ENCODE measurements at regions not wholly inside any gene's neighbourhood (a gene's known extent, or its start where the extent isn't known, plus 50 kb on each side); places are given as distances from the start of the nearest gene placed in this dataset.

GRCh38 chr3:23663246-23663645 lies 142.5 kb upstream of the UBE2E1 start:
- no CpG with 5 or more reads among the region's 3 CpGs for WGBS (ENCODE audit: insufficient coverage)
- H3K27ac ChIP-seq (ENCODE audit: low read length), result no peak overlapping the region
- CTCF ChIA-PET, result no interaction called here
- no peak overlapping the region for H3K4me3 Mint-ChIP-seq
- no peak for ATAC-seq (replicated peaks in 1 of 4)
- no peak overlapping the region for H3K4me3 ChIP-seq (ENCODE audit: control insufficient read depth in 1 of 2, extremely low read depth in 1 of 2, low read length in 1 of 2)
- H3K36me3 Mint-ChIP-seq, result no peaks in the 10 kb centered on the region
- H3K27ac Mint-ChIP-seq, result no peak overlapping the region
- POLR2A ChIA-PET, result no interaction called here
- no peaks in the 10 kb centered on the region for H3K9me3 Mint-ChIP-seq
- H3K27me3 Mint-ChIP-seq, result peaks cover under 1 to 4% of the 10 kb centered on the region in 2 donors
- no peak for DNase-seq
- H3K4me1 Mint-ChIP-seq, result peaks cover 0 to 16% (median 2%) of the 10 kb centered on the region in 3 donors
- no peaks in the 10 kb centered on the region for H3K9me3 ChIP-seq
- peaks cover 0 to 2% of the 10 kb centered on the region in 2 experiments for H3K27me3 ChIP-seq (replicated peaks in 1 of 2; ENCODE audit: control insufficient read depth in 2 of 2, extremely low read depth in 1 of 2, insufficient read depth in 2 of 2, low read length in 1 of 2)
- no peaks in the 10 kb centered on the region for H3K4me1 ChIP-seq (ENCODE audit: control insufficient read depth in 1 of 2, extremely low read depth in 1 of 2, insufficient read depth in 2 of 2, low read length in 2 of 2)
- H3K36me3 ChIP-seq (ENCODE audit: control insufficient read depth in 2 of 2, extremely low read depth in 1 of 2, insufficient read depth in 1 of 2, low read length in 1 of 2), result no peaks in the 10 kb centered on the region

GRCh38 chr3:23663661-23664186 lies 142.0 kb upstream of the UBE2E1 start:
- H3K36me3 ChIP-seq (ENCODE audit: control insufficient read depth in 2 of 2, extremely low read depth in 1 of 2, insufficient read depth in 1 of 2, low read length in 1 of 2), result no peaks in the 10 kb centered on the region
- DNase-seq (no peak), ATAC-seq (replicated peaks in 1 of 4) (no peak)
- H3K27ac ChIP-seq (ENCODE audit: low read length), result no peak overlapping the region
- no peak overlapping the region for H3K4me3 Mint-ChIP-seq
- H3K36me3 Mint-ChIP-seq, result no peaks in the 10 kb centered on the region
- ChIA-PET POLR2A (no interaction called here), CTCF (no interaction called here)
- H3K4me3 ChIP-seq (ENCODE audit: control insufficient read depth in 1 of 2, extremely low read depth in 1 of 2, low read length in 1 of 2), result no peak overlapping the region
- peaks cover 0 to 2% of the 10 kb centered on the region in 2 experiments for H3K27me3 ChIP-seq (replicated peaks in 1 of 2; ENCODE audit: control insufficient read depth in 2 of 2, extremely low read depth in 1 of 2, insufficient read depth in 2 of 2, low read length in 1 of 2)
- no peaks in the 10 kb centered on the region for H3K4me1 ChIP-seq (ENCODE audit: control insufficient read depth in 1 of 2, extremely low read depth in 1 of 2, insufficient read depth in 2 of 2, low read length in 2 of 2)
- H3K9me3 Mint-ChIP-seq, result no peaks in the 10 kb centered on the region
- no peak overlapping the region for H3K27ac Mint-ChIP-seq
- peaks cover 0 to 15% (median 2%) of the 10 kb centered on the region in 3 donors for H3K4me1 Mint-ChIP-seq
- H3K27me3 Mint-ChIP-seq, result peaks cover 2 to 4% of the 10 kb centered on the region in 2 donors
- 95% methylated on average over 2 of the region's 5 CpGs for WGBS (ENCODE audit: insufficient coverage)
- H3K9me3 ChIP-seq, result no peaks in the 10 kb centered on the region

GRCh38 chr3:23664459-23664858 lies 141.3 kb upstream of the UBE2E1 start:
- H3K27ac ChIP-seq (ENCODE audit: low read length), result no peak overlapping the region
- H3K27me3 ChIP-seq (replicated peaks in 1 of 2; ENCODE audit: control insufficient read depth in 2 of 2, extremely low read depth in 1 of 2, insufficient read depth in 2 of 2, low read length in 1 of 2), result no peaks in the 10 kb centered on the region
- no CpG with 5 or more reads among the region's 1 CpG for WGBS (ENCODE audit: insufficient coverage)
- H3K36me3 Mint-ChIP-seq, result no peaks in the 10 kb centered on the region
- H3K27ac Mint-ChIP-seq, result no peak overlapping the region
- ChIA-PET POLR2A (no interaction called here), CTCF (no interaction called here)
- H3K36me3 ChIP-seq (ENCODE audit: control insufficient read depth in 2 of 2, extremely low read depth in 1 of 2, insufficient read depth in 1 of 2, low read length in 1 of 2), result no peaks in the 10 kb centered on the region
- H3K4me1 Mint-ChIP-seq, result peaks cover 0 to 10% (median 2%) of the 10 kb centered on the region in 3 donors
- H3K9me3 ChIP-seq, result no peaks in the 10 kb centered on the region
- no peaks in the 10 kb centered on the region for H3K9me3 Mint-ChIP-seq
- H3K27me3 Mint-ChIP-seq, result peaks cover 5 to 7% of the 10 kb centered on the region in 2 donors
- H3K4me3 ChIP-seq (ENCODE audit: control insufficient read depth in 1 of 2, extremely low read depth in 1 of 2, low read length in 1 of 2), result no peak overlapping the region
- no peak overlapping the region for H3K4me3 Mint-ChIP-seq
- ATAC-seq (replicated peaks in 1 of 4) (no peak), DNase-seq (no peak)
- no peaks in the 10 kb centered on the region for H3K4me1 ChIP-seq (ENCODE audit: control insufficient read depth in 1 of 2, extremely low read depth in 1 of 2, insufficient read depth in 2 of 2, low read length in 2 of 2)

GRCh38 chr3:23665741-23666140 lies 140.0 kb upstream of the UBE2E1 start:
- H3K27me3 Mint-ChIP-seq, result peaks cover 10 to 11% of the 10 kb centered on the region in 2 donors
- ATAC-seq (replicated peaks in 1 of 4), result no peak
- no CpG with 5 or more reads among the region's 1 CpG for WGBS (ENCODE audit: insufficient coverage)
- H3K27ac Mint-ChIP-seq, result no peak overlapping the region
- Histone ChIP-seq H3K27me3 (replicated peaks in 1 of 2; ENCODE audit: control insufficient read depth in 2 of 2, extremely low read depth in 1 of 2, insufficient read depth in 2 of 2, low read length in 1 of 2) (no peaks in the 10 kb centered on the region), H3K4me3 (ENCODE audit: control insufficient read depth in 1 of 2, extremely low read depth in 1 of 2, low read length in 1 of 2) (no peak overlapping the region), H3K27ac (ENCODE audit: low read length) (no peak overlapping the region), H3K4me1 (ENCODE audit: control insufficient read depth in 1 of 2, extremely low read depth in 1 of 2, insufficient read depth in 2 of 2, low read length in 2 of 2) (no peaks in the 10 kb centered on the region), H3K9me3 (no peaks in the 10 kb centered on the region), H3K36me3 (ENCODE audit: control insufficient read depth in 2 of 2, extremely low read depth in 1 of 2, insufficient read depth in 1 of 2, low read length in 1 of 2) (no peaks in the 10 kb centered on the region)
- CTCF ChIA-PET, result no interaction called here
- peaks cover 0 to 10% (median 2%) of the 10 kb centered on the region in 3 donors for H3K4me1 Mint-ChIP-seq
- no peak overlapping the region for H3K4me3 Mint-ChIP-seq
- no peak for DNase-seq
- no peaks in the 10 kb centered on the region for H3K9me3 Mint-ChIP-seq
- no peaks in the 10 kb centered on the region for H3K36me3 Mint-ChIP-seq
- POLR2A ChIA-PET, result no interaction called here

- Mint-ChIP-seq H3K4me1 (peaks cover 0 to 8% (median under 1%) of the 10 kb centered on the region in 3 donors), H3K36me3 (no peaks in the 10 kb centered on the region), H3K27me3 (peaks cover 7 to 14% of the 10 kb centered on the region in 2 donors), H3K9me3 (no peaks in the 10 kb centered on the region), H3K27ac (no peak overlapping the region), H3K4me3 (no peak overlapping the region)
- H3K4me1 ChIP-seq (ENCODE audit: control insufficient read depth in 1 of 2, extremely low read depth in 1 of 2, insufficient read depth in 2 of 2, low read length in 2 of 2), result peaks cover 0 to under 1% of the 10 kb centered on the region in 2 experiments
- CTCF ChIA-PET, result no interaction called here
- H3K27me3 ChIP-seq (replicated peaks in 1 of 2; ENCODE audit: control insufficient read depth in 2 of 2, extremely low read depth in 1 of 2, insufficient read depth in 2 of 2, low read length in 1 of 2), result peaks cover 0 to 9% of the 10 kb centered on the region in 2 experiments
- DNase-seq, result no peak
- no CpG with 5 or more reads among the region's 4 CpGs for WGBS (ENCODE audit: insufficient coverage)
- no peak for ATAC-seq (replicated peaks in 1 of 4)
- no peaks in the 10 kb centered on the region for H3K9me3 ChIP-seq
- POLR2A ChIA-PET, result interaction anchor here in 1 of 2 donors (0.6 kb wide), 1 partner anchor 607 kb away, joined by 3 read pairs; no protein-coding TSS in a partner anchor
- no peak overlapping the region for H3K27ac ChIP-seq (ENCODE audit: low read length)
- no peaks in the 10 kb centered on the region for H3K36me3 ChIP-seq (ENCODE audit: control insufficient read depth in 2 of 2, extremely low read depth in 1 of 2, insufficient read depth in 1 of 2, low read length in 1 of 2)
- no peak overlapping the region for H3K4me3 ChIP-seq (ENCODE audit: control insufficient read depth in 1 of 2, extremely low read depth in 1 of 2, low read length in 1 of 2)
Observed at GRCh38 chr3:23666818-23667217, 138.9 kb upstream of the UBE2E1 start.

GRCh38 chr3:23667536-23668429 lies 138.0 kb upstream of the UBE2E1 start:
- no peak for ATAC-seq (replicated peaks in 1 of 4)
- Mint-ChIP-seq H3K36me3 (no peaks in the 10 kb centered on the region), H3K27ac (no peak overlapping the region), H3K4me3 (no peak overlapping the region), H3K4me1 (peaks cover 0 to 2% (median 0%) of the 10 kb centered on the region in 3 donors), H3K9me3 (no peaks in the 10 kb centered on the region), H3K27me3 (peaks cover 7 to 20% of the 10 kb centered on the region in 2 donors)
- Histone ChIP-seq H3K9me3 (no peaks in the 10 kb centered on the region), H3K27me3 (replicated peaks in 1 of 2; ENCODE audit: control insufficient read depth in 2 of 2, extremely low read depth in 1 of 2, insufficient read depth in 2 of 2, low read length in 1 of 2) (peaks cover 0 to 12% of the 10 kb centered on the region in 2 experiments), H3K36me3 (ENCODE audit: control insufficient read depth in 2 of 2, extremely low read depth in 1 of 2, insufficient read depth in 1 of 2, low read length in 1 of 2) (no peaks in the 10 kb centered on the region), H3K4me1 (ENCODE audit: control insufficient read depth in 1 of 2, extremely low read depth in 1 of 2, insufficient read depth in 2 of 2, low read length in 2 of 2) (peaks cover 0 to 2% of the 10 kb centered on the region in 2 experiments), H3K4me3 (ENCODE audit: control insufficient read depth in 1 of 2, extremely low read depth in 1 of 2, low read length in 1 of 2) (no peak overlapping the region), H3K27ac (ENCODE audit: low read length) (no peak overlapping the region)
- ChIA-PET CTCF (no interaction called here), POLR2A (no interaction called here)
- DNase-seq, result no peak
- WGBS (ENCODE audit: insufficient coverage), result 40% methylated on average over 1 of the region's 6 CpGs
